ENCODE measurements at regions not wholly inside any gene's neighbourhood (a gene's known extent, or its start where the extent isn't known, plus 50 kb on each side); places are given as distances from the start of the nearest gene placed in this dataset.

DNA sequence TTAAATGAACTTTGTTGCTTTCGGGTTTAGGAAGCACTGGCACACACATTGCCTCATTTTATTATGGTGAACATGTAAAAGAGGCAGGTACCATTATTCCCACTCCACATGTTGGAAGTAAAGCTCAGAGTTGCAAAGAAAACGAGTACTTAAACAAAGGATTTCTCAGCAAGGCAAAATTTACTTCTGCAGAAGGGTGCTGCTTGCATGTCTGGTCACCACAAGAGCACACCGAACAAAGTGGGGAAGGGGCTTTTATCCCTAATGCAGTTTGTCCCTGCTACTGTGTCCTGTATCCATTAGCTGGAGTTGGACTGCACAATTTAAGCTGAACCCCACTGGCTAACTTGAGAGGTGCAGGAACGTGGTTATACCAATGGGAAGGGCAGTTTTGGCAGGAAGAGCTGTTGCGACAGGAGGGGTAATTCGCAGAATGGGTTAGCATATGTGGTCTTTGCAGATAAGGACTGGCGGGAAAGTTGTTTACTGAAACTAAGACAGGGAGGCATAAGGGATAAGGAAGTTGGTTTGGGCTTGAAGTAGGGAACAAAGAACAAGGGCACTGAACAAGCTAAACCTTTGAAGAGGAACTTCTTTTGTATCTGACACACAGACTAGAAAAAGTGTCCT is 545.5 kb downstream of the UQCRFS1 start:
- Histone ChIP-seq H3K36me3 (ENCODE audit: control insufficient read depth in 2 of 2, extremely low read depth in 1 of 2, insufficient read depth in 2 of 2, low read length in 2 of 2) (no peaks in the 10 kb centered on the region), H3K4me1 (ENCODE audit: control insufficient read depth, extremely low read depth, insufficient read depth, low read length) (no peaks in the 10 kb centered on the region), H3K27ac (ENCODE audit: insufficient read depth, low read depth, low read length) (no peak overlapping the region), H3K4me3 (replicated peaks in 1 of 3; ENCODE audit: insufficient read depth in 1 of 3, low read depth in 1 of 3, low read length in 3 of 3) (no peak overlapping the region), H3K9me1 (replicated peaks; ENCODE audit: control insufficient read depth, extremely low read depth, insufficient read depth, low read length) (no peaks in the 10 kb centered on the region), H4K20me1 (replicated peaks; ENCODE audit: control insufficient read depth, extremely low read depth, insufficient read depth, low read length) (no peaks in the 10 kb centered on the region), H2AFZ (ENCODE audit: low read depth, low read length) (no peak overlapping the region), H3K9me3 (replicated peaks; ENCODE audit: control insufficient read depth, insufficient read depth, low read length) (peaks cover 3% of the 10 kb centered on the region), H3K79me2 (ENCODE audit: control insufficient read depth, insufficient read depth, low read length) (no peaks in the 10 kb centered on the region), H3K27me3 (ENCODE audit: control insufficient read depth in 2 of 2, insufficient read depth in 2 of 2, low read length in 2 of 2) (no peaks in the 10 kb centered on the region), H3K9ac (replicated peaks; ENCODE audit: extremely low read depth, insufficient read depth, low read length) (no peak overlapping the region), H3K4me2 (ENCODE audit: insufficient read depth, low read length) (no peak overlapping the region)
- POLR2A ChIA-PET: no interaction called here
- dilution Hi-C loops (cut with MboI; ENCODE audit: extremely low pct_ligation_motif_present, low sequenced_read_pairs) (no loop called here), intact Hi-C loops (cut with micrococcal nuclease) (no loop called here)
- CTCF ChIA-PET: no interaction called here
- DNase-seq (ENCODE audit: low read depth, low spot score) (no peak), FAIRE-seq (no peak)
- no TSS peak for BruUV-seq (replicated peaks)
- TF ChIP-seq GATA2 (IDR thresholded peaks at IDR 0.05; ENCODE audit: insufficient read depth, insufficient read length, low read depth, low read length): no peak

GRCh38 chr19:28665748-28666147 is 547.2 kb downstream of the UQCRFS1 start:
- Histone ChIP-seq H4K20me1 (replicated peaks; ENCODE audit: control insufficient read depth, extremely low read depth, insufficient read depth, low read length) (no peaks in the 10 kb centered on the region), H3K9me3 (replicated peaks; ENCODE audit: control insufficient read depth, insufficient read depth, low read length) (peaks cover 3% of the 10 kb centered on the region), H3K9ac (replicated peaks; ENCODE audit: extremely low read depth, insufficient read depth, low read length) (no peak overlapping the region), H3K9me1 (replicated peaks; ENCODE audit: control insufficient read depth, extremely low read depth, insufficient read depth, low read length) (no peaks in the 10 kb centered on the region), H3K4me3 (replicated peaks in 1 of 3; ENCODE audit: insufficient read depth in 1 of 3, low read depth in 1 of 3, low read length in 3 of 3) (no peak overlapping the region), H3K27ac (ENCODE audit: insufficient read depth, low read depth, low read length) (no peak overlapping the region), H3K36me3 (ENCODE audit: control insufficient read depth in 2 of 2, extremely low read depth in 1 of 2, insufficient read depth in 2 of 2, low read length in 2 of 2) (no peaks in the 10 kb centered on the region), H3K79me2 (ENCODE audit: control insufficient read depth, insufficient read depth, low read length) (no peaks in the 10 kb centered on the region), H3K4me2 (ENCODE audit: insufficient read depth, low read length) (no peak overlapping the region), H2AFZ (ENCODE audit: low read depth, low read length) (no peak overlapping the region), H3K4me1 (ENCODE audit: control insufficient read depth, extremely low read depth, insufficient read depth, low read length) (no peaks in the 10 kb centered on the region), H3K27me3 (ENCODE audit: control insufficient read depth in 2 of 2, insufficient read depth in 2 of 2, low read length in 2 of 2) (no peaks in the 10 kb centered on the region)
- no peak for TF ChIP-seq MAX (IDR thresholded peaks at IDR 0.05; ENCODE audit: insufficient read depth, insufficient read length)
- no peak for TF ChIP-seq POLR2A (IDR thresholded peaks at IDR 0.05; ENCODE audit: low read depth, low read length)
- no peak for TF ChIP-seq POLR2AphosphoS5 (IDR thresholded peaks at IDR 0.05; ENCODE audit: insufficient read depth, low read depth, low read length)
- TF ChIP-seq GATA2 (IDR thresholded peaks at IDR 0.05; ENCODE audit: insufficient read depth, insufficient read length, low read depth, low read length): no peak
- intact Hi-C loops (cut with micrococcal nuclease): no loop called here
- FAIRE-seq: no peak
- DNase-seq (ENCODE audit: low read depth, low spot score): no peak
- dilution Hi-C loops (cut with MboI; ENCODE audit: extremely low pct_ligation_motif_present, low sequenced_read_pairs): no loop called here
- ChIA-PET CTCF (no interaction called here), POLR2A (no interaction called here)
- BruUV-seq (replicated peaks): no TSS peak

Data from endothelial cell of umbilical vein (primary cell).